GM12872 (cell line): ENCODE measurements at regions not wholly inside any gene's neighbourhood (a gene's known extent, or its start where the extent isn't known, plus 50 kb on each side); places are given as distances from the start of the nearest gene placed in this dataset.

Experiments used
- TF ChIP-seq, protein P1 (sequence below): IDR thresholded peaks from 3 replicates; pipeline ENCODE4 v1.5.1; 2011; ENCODE audit warnings: low read depth, mild to moderate bottlenecking, low read length, moderate library complexity; ENCODE audit not compliant: insufficient read depth

GRCh38 chr1:213602796-213603486 is 384.8 kb upstream of the PROX1 start:
- TF ChIP-seq, protein P1, sequence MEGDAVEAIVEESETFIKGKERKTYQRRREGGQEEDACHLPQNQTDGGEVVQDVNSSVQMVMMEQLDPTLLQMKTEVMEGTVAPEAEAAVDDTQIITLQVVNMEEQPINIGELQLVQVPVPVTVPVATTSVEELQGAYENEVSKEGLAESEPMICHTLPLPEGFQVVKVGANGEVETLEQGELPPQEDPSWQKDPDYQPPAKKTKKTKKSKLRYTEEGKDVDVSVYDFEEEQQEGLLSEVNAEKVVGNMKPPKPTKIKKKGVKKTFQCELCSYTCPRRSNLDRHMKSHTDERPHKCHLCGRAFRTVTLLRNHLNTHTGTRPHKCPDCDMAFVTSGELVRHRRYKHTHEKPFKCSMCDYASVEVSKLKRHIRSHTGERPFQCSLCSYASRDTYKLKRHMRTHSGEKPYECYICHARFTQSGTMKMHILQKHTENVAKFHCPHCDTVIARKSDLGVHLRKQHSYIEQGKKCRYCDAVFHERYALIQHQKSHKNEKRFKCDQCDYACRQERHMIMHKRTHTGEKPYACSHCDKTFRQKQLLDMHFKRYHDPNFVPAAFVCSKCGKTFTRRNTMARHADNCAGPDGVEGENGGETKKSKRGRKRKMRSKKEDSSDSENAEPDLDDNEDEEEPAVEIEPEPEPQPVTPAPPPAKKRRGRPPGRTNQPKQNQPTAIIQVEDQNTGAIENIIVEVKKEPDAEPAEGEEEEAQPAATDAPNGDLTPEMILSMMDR, result no peak

- TF ChIP-seq, protein P1, result no peak
Measured at GRCh38 chr1:213604477-213604876, 383.3 kb upstream of the PROX1 start.

DNA sequence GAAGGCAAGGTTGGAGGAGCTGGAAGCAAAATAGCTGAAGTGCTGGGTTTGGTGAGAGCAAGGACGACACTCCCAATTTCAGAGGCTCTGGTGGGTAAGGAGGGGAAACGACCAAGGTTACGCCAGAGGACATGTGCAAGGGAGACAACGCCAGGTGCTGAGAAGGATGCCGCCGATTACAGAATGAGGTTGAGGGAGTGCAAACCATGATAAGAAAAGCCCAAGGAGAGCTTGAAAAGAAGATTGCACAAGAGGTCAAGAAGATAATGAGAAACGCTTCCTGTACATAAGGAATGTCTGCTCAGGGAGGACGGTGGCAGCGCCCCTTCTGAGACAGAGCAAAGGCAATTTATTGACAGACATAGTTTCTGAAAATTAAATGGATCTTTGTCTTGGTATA is 382.0 kb upstream of the PROX1 start:
- TF ChIP-seq, protein P1, result no peak

DNA sequence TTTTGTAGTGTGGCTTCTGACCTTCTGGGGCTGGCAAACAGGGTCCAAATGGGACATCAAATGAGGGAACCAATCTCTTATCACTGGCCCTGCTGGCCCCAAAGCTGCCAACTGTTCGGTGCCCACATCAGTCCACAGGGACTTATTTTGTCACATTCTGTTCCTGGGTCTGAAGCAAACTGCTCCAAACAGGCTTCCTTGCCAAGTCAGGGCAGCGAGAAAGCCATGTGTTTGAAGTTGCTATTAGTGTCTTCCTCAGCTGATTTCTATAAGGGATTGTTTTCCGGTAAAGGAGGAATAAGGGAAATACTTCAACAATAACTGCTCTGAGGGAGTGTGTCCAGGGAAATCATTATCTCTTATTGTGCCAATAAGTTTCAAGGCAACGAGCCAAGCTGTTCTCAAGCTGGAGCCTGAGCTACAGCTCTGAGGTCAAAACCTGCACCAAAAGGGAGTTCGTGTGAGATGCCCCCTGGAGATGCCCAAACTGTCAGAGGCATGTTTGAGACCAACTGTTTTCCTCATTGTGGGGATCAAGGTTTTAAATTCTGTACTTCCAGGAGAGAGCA is 381.4 kb upstream of the PROX1 start:
- TF ChIP-seq, protein P1, result no peak

DNA sequence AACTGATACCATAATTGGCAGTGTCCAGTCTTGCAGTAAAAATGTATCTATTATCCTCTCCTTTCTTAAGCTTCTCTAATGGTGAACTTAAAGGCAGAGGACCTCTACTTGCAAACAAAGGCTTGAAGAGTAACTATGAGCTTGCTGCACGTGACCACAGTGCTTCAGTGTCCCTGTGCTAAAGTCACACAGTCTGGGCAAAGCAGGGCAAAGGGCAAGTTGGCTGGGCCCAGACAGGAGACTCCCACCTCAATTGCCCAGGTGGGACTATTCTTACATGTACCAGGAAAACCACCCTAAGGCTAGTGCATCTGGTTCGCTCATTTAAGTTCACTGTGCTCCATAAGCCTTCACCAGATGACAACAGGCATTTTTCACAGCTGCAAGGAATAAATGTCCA is 374.2 kb upstream of the PROX1 start:
- TF ChIP-seq, protein P1, result no peak

GRCh38 chr1:213615226-213615916 is 372.4 kb upstream of the PROX1 start:
- TF ChIP-seq, protein P1, result no peak

- TF ChIP-seq, protein P1, result no peak
Measured at GRCh38 chr1:213617133-213617532, 370.6 kb upstream of the PROX1 start.
